ENCODE measurements at regions not wholly inside any gene's neighbourhood (a gene's known extent, or its start where the extent isn't known, plus 50 kb on each side); places are given as distances from the start of the nearest gene placed in this dataset.

- H3K9ac ChIP-seq (ENCODE audit: low read length) = no peak overlapping the region
- DNase-seq = no peak
- H3K9me2 ChIP-seq (replicated peaks; ENCODE audit: low read length) = no peaks in the 10 kb centered on the region
- H3K4me3 ChIP-seq (ENCODE audit: low read length) = no peak overlapping the region
- BruUV-seq (replicated peaks) = no TSS peak
- no peaks in the 10 kb centered on the region for H3F3A ChIP-seq (ENCODE audit: low read length, unreplicated experiment)
- TF ChIP-seq CTCF (conservative IDR thresholded peaks at IDR 0.05; ENCODE audit: low read depth, low read length) = no peak
- TF ChIP-seq EZH2phosphoT487 (IDR thresholded peaks at IDR 0.05; ENCODE audit: borderline replicate concordance, low read length) = no peak
- no peak for TF ChIP-seq EZH2 (IDR thresholded peaks at IDR 0.05; ENCODE audit: low read length, unreplicated experiment)
- H2AFZ ChIP-seq (ENCODE audit: low read length) = no peak overlapping the region
- no peaks in the 10 kb centered on the region for H3K27me3 ChIP-seq (ENCODE audit: low read length)
- H3K27ac ChIP-seq (ENCODE audit: low read length) = no peak overlapping the region
- POLR2A ChIA-PET (ENCODE audit: unreplicated experiment) = no interaction called here
- ATAC-seq = no peak
- H3K36me3 ChIP-seq (ENCODE audit: low read depth, low read length) = no peaks in the 10 kb centered on the region
- H3K4me2 ChIP-seq (ENCODE audit: low read length) = no peak overlapping the region
- intact Hi-C loops (cut with micrococcal nuclease) = no loop called here
- CTCF ChIA-PET = no interaction called here
- H3K9me3 ChIP-seq (ENCODE audit: low read length) = no peaks in the 10 kb centered on the region
- H4K20me1 ChIP-seq (ENCODE audit: low read length) = no peaks in the 10 kb centered on the region
- H3K4me1 ChIP-seq (ENCODE audit: insufficient read depth, low read length) = no peaks in the 10 kb centered on the region
- no peaks in the 10 kb centered on the region for H3K79me2 ChIP-seq (ENCODE audit: low read length)
These were observed 75.7 kb upstream of the NRIP1 start for GRCh38 chr21:15140321-15141019.

DNA sequence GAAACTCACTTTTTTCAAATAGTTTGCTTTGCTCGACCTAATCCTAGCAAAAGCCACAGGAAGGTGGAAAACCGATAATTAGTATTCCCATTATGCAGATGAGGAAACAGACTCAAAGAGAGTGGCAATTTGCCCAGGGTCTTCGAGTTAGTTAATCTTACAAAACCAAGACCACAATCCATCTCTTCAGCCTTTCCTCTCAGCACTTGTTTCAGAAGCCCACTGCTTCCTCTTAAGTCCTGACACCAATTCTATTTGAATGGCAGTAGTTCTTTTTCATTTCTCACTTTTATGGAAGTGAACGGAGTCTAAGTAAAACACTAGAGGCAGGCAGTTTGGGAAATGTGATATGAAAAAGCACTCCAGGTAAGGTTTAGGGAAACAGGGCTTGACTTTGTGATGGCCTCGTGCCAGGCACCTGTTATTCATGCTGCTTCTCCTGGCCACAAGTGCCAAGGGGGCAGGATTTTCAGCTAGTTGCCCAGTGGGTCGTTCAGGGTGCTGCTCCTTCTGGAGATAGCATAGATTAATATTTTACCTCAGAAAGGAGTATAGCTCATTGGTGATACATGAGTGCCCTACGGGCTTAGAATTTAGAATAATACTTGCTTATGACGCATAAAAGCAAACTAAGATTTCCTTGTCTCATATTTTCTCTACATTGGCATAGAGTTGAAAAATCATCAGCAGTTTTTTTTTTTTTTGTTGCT is 76.6 kb upstream of the NRIP1 start:
- no TSS peak for BruUV-seq (replicated peaks)
- H3K9me3 ChIP-seq (ENCODE audit: low read length) = no peaks in the 10 kb centered on the region
- H2AFZ ChIP-seq (ENCODE audit: low read length) = no peak overlapping the region
- no peak for DNase-seq
- no peak for ATAC-seq
- H4K20me1 ChIP-seq (ENCODE audit: low read length) = no peaks in the 10 kb centered on the region
- no peak overlapping the region for H3K27ac ChIP-seq (ENCODE audit: low read length)
- ChIA-PET CTCF (no interaction called here), POLR2A (ENCODE audit: unreplicated experiment) (no interaction called here)
- H3F3A ChIP-seq (ENCODE audit: low read length, unreplicated experiment) = no peaks in the 10 kb centered on the region
- no peaks in the 10 kb centered on the region for H3K27me3 ChIP-seq (ENCODE audit: low read length)
- intact Hi-C loops (cut with micrococcal nuclease) = no loop called here
- no peak overlapping the region for H3K4me2 ChIP-seq (ENCODE audit: low read length)
- H3K4me1 ChIP-seq (ENCODE audit: insufficient read depth, low read length) = no peaks in the 10 kb centered on the region
- TF ChIP-seq EZH2phosphoT487 (IDR thresholded peaks at IDR 0.05; ENCODE audit: borderline replicate concordance, low read length) (no peak), EZH2 (IDR thresholded peaks at IDR 0.05; ENCODE audit: low read length, unreplicated experiment) (no peak), CTCF (conservative IDR thresholded peaks at IDR 0.05; ENCODE audit: low read depth, low read length) (no peak)
- H3K36me3 ChIP-seq (ENCODE audit: low read depth, low read length) = no peaks in the 10 kb centered on the region
- no peak overlapping the region for H3K9ac ChIP-seq (ENCODE audit: low read length)
- H3K79me2 ChIP-seq (ENCODE audit: low read length) = no peaks in the 10 kb centered on the region
- H3K4me3 ChIP-seq (ENCODE audit: low read length) = no peak overlapping the region
- no peaks in the 10 kb centered on the region for H3K9me2 ChIP-seq (replicated peaks; ENCODE audit: low read length)

DNA sequence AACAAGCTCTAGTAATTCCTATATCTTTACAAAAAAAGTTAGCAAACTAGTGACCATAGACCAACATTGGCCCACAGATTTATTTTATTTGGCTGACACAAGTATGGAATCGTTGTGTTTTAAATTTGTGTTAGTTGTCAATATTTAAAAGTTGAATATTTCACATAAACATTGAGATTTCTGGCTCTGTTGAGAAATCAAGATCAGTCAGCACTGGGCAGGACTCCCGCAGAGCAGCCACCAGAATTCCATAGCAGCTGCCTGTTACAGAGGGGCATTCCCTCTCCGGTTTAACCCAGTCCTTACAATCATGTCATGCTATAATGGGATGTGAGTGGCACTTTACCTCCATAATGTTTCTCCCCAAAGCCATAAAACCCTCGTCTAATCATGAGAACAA is 79.2 kb upstream of the NRIP1 start:
- no peak overlapping the region for H2AFZ ChIP-seq (ENCODE audit: low read length)
- ChIA-PET CTCF (no interaction called here), POLR2A (ENCODE audit: unreplicated experiment) (no interaction called here)
- no TSS peak for BruUV-seq (replicated peaks)
- TF ChIP-seq EZH2 (IDR thresholded peaks at IDR 0.05; ENCODE audit: low read length, unreplicated experiment) = no peak
- TF ChIP-seq EZH2phosphoT487 (IDR thresholded peaks at IDR 0.05; ENCODE audit: borderline replicate concordance, low read length) = no peak
- no peak for TF ChIP-seq CTCF (conservative IDR thresholded peaks at IDR 0.05; ENCODE audit: low read depth, low read length)
- no peaks in the 10 kb centered on the region for H3K79me2 ChIP-seq (ENCODE audit: low read length)
- no peaks in the 10 kb centered on the region for H3K36me3 ChIP-seq (ENCODE audit: low read depth, low read length)
- H3K27me3 ChIP-seq (ENCODE audit: low read length) = no peaks in the 10 kb centered on the region
- no peaks in the 10 kb centered on the region for H3K9me2 ChIP-seq (replicated peaks; ENCODE audit: low read length)
- no peaks in the 10 kb centered on the region for H3K4me1 ChIP-seq (ENCODE audit: insufficient read depth, low read length)
- ATAC-seq (no peak), DNase-seq (no peak)
- intact Hi-C loops (cut with micrococcal nuclease) = no loop called here
- H3F3A ChIP-seq (ENCODE audit: low read length, unreplicated experiment) = no peaks in the 10 kb centered on the region
- no peak overlapping the region for H3K4me2 ChIP-seq (ENCODE audit: low read length)
- no peak overlapping the region for H3K9ac ChIP-seq (ENCODE audit: low read length)
- H3K9me3 ChIP-seq (ENCODE audit: low read length) = no peaks in the 10 kb centered on the region
- H3K27ac ChIP-seq (ENCODE audit: low read length) = no peak overlapping the region
- no peak overlapping the region for H3K4me3 ChIP-seq (ENCODE audit: low read length)
- no peaks in the 10 kb centered on the region for H4K20me1 ChIP-seq (ENCODE audit: low read length)

All from PC-3 (cell line).